Mesodermal cell (in vitro differentiated cells): ENCODE measurements at regions not wholly inside any gene's neighbourhood (a gene's known extent, or its start where the extent isn't known, plus 50 kb on each side); places are given as distances from the start of the nearest gene placed in this dataset.

Experiments used
- H3K27ac ChIP-seq: 2 replicates; pipeline ENCODE4 v1.7.0; 2013; ENCODE audit warnings: mild to moderate bottlenecking, low read depth, low read length, moderate library complexity; ENCODE audit not compliant: severe bottlenecking
- H3K36me3 ChIP-seq: 2 replicates; pipeline ENCODE4 v1.7.1; 2013; ENCODE audit warnings: mild to moderate bottlenecking, low read length, moderate library complexity; ENCODE audit not compliant: control insufficient read depth, insufficient read depth
- H3K4me1 ChIP-seq: one replicate; pipeline ENCODE4 v1.7.1; 2013; ENCODE audit warnings: mild to moderate bottlenecking, low read length; ENCODE audit not compliant: insufficient read depth, control insufficient read depth, poor library complexity, severe bottlenecking
- H3K4me3 ChIP-seq: 2 replicates; pipeline ENCODE4 v1.7.0; 2013; ENCODE audit warnings: low read length, control low read depth, mild to moderate bottlenecking; ENCODE audit not compliant: insufficient read depth, poor library complexity, severe bottlenecking; ENCODE audit errors: extremely low read depth
- H3K9me3 ChIP-seq: 2 replicates; pipeline ENCODE4 v1.7.1; 2013; ENCODE audit warnings: mild to moderate bottlenecking, low read length, moderate library complexity; ENCODE audit not compliant: control insufficient read depth
- WGBS, 2 experiments: methylation state at CpG; one replicate each; pipeline ENCODE4 v1.1.5; 2013; ENCODE audit warnings: missing lambda C conversion rate in 2 of 2; ENCODE audit not compliant: insufficient coverage in 2 of 2; 5-methylcytosine and 5-hydroxymethylcytosine counted together

DNA sequence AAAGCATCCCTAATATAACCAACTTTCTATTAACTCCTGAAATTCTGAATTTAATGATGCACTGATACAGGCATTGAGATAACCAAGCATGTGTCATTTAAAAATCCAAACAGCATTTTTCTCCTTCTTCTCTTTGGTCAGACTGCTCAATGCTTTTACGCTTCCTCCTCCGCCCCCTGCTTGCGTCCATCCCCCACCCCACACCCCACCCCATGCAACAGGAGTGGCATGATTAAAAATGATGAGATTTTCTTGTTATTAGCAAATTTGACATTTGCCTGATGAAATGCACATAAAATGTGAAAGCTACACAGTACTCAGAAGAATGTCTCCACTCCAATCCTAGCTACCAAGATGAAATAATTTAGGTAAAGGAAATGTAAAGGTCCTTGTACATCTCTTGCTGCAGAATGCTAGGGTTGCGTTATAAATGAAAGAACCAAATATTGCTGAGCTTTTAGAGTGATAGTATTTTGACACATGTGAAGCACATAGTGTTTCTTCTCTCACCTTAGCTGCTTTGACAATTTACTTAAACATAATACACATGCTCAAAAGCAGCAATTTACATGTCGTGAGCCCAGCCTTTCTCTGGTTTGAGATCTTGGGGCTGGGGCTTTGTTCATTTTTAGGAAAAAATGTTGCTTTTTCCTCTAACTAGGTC lies 263.8 kb downstream of the MEIS1 start:
- H3K4me1 ChIP-seq: no peaks in the 10 kb centered on the region
- H3K9me3 ChIP-seq: no peaks in the 10 kb centered on the region
- no CpG with 5 or more reads among the region's 5 CpGs for WGBS, 2 experiments
- H3K4me3 ChIP-seq: no peak overlapping the region
- peak overlapping the region; percentile 20 for H3K27ac ChIP-seq
- H3K36me3 ChIP-seq: no peaks in the 10 kb centered on the region

DNA sequence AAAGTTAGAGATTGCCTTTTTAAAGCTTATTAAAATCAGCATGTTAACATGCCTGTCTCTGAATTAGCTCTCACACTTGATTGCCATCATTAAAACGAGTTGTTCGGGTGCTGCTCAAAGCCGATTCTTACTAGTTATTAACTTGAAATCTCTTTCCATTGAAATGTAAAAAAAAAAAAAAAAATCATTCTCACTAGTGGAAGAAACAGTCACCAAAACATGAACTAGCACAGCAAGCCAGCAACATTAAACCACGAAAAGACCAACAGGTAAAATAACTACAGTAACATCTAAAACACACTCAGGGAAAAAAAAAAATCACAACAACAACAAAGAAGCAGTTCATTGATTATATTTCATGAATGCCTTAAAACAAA lies 264.5 kb downstream of the MEIS1 start:
- Histone ChIP-seq H3K27ac (peak overlapping the region; percentile 48), H3K36me3 (no peaks in the 10 kb centered on the region), H3K9me3 (no peaks in the 10 kb centered on the region), H3K4me3 (no peak overlapping the region), H3K4me1 (no peaks in the 10 kb centered on the region)
- no CpG with 5 or more reads among the region's 4 CpGs for WGBS, 2 experiments

DNA sequence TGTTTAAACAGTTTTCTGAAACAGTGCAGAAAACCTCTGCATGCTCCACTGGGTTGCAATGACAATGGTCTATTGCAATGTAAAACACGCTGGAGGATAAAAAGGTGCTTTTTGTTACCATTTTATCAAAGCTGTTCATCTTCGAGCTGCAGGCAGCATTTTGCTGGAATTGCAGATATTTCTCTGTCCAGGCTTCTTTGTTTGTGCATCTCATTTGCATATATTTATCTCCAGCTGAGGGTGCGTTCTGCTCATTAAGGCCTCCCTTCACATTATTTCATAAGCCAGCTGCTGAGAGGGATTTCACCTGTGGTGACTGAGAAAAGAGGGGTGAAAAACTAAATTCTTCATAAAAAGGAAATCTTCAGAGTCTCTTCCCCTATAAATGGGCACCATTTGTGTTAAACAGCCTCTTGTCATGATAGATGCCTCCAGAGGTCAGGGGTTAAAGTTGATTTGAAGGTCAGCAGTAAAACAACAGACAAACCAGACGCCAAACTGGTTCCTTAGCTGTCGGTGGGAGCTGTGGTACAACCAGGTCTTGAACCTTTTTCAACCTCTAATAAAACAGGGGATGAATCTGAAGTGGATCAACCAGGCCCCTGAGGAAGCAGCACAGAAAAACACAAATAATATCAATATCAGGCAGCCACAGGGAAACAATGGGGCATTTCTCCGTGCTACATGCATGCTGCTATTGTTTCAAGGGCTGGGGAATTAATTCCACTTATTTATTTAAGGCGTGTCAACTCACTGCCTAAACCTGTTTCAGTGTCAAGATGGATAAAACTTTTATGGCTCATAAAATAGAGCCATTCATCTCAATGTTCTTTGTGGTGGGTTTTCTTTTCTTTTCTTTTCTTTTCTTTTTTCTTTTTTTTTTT lies 265.1 kb downstream of the MEIS1 start:
- H3K4me3 ChIP-seq: no peak overlapping the region
- no peaks in the 10 kb centered on the region for H3K4me1 ChIP-seq
- WGBS, 2 experiments: 33 to 39% methylated on average over 4 of the region's 7 CpGs
- peak overlapping the region; percentile 48 for H3K27ac ChIP-seq
- no peaks in the 10 kb centered on the region for H3K36me3 ChIP-seq
- H3K9me3 ChIP-seq: no peaks in the 10 kb centered on the region

DNA sequence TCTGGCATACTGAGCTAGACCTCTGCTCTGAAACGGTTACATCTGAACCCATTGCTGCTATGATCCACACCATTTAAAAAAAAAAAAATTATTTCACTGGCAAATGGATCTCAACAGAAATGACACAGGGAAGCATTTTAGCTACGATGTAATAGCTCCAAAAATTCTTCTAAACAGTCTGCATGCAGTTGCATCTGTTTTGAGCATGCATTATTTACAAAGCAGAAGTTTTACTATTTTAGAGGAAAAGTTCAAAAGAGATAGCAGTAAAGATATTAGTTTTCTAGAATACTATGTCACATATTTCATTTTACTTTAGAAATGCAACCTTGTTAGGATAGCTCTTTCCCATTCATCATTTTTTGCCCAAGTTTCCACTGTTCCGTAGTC lies 265.7 kb downstream of the MEIS1 start:
- H3K4me1 ChIP-seq: no peaks in the 10 kb centered on the region
- H3K36me3 ChIP-seq: no peaks in the 10 kb centered on the region
- H3K9me3 ChIP-seq: no peaks in the 10 kb centered on the region
- no peak overlapping the region for H3K4me3 ChIP-seq
- H3K27ac ChIP-seq: peak overlapping the region; percentile 48
- 75 to 83% methylated on average over 1 of the region's 3 CpGs for WGBS, 2 experiments

DNA sequence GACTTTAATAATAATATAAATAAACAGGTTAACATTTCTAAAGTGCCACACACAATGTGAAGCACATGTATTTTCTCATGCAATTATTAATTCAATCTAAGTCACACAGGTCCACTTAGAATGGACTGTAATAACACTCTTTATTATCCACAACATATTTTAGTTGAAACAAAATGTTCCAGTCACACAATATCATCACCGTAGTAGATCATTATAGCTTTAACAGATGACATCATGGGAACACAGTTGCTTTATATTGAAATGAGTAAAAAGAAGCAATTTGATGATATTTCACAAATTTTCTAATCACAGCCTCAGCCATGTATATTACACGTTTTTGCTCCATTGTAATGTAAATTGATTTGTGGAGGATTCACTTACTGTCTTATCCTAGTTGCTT lies 266.3 kb downstream of the MEIS1 start:
- Histone ChIP-seq H3K4me1 (no peaks in the 10 kb centered on the region), H3K4me3 (no peak overlapping the region), H3K36me3 (no peaks in the 10 kb centered on the region), H3K9me3 (no peaks in the 10 kb centered on the region), H3K27ac (no peak overlapping the region)
- 100% methylated on average over 1 of the region's 2 CpGs; no CpG with 5 or more reads in 1 of the 2 experiments for WGBS, 2 experiments

DNA sequence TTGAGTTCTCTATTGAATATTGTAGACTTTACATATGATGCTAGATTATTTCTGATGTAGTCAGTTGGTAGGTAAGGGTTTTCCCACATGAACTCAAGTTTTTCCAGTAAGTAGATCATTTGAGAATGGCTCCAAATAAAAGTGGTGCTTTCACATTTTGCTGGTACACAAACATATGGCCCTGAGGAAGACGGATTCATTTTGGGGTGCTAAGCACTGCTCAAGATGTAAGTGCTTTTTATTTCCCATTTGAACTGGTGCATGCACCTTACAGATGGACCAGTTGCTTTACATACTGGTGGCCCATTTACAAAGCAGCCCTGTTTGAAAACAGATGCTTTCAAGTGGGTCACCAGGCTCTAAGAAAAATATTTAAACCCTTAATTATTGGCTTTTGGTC lies 266.7 kb downstream of the MEIS1 start:
- Histone ChIP-seq H3K4me3 (no peak overlapping the region), H3K9me3 (no peaks in the 10 kb centered on the region), H3K4me1 (no peaks in the 10 kb centered on the region), H3K27ac (no peak overlapping the region), H3K36me3 (no peaks in the 10 kb centered on the region)
- WGBS, 2 experiments: 78 to 100% methylated on average over 1 of the region's 1 CpG

DNA sequence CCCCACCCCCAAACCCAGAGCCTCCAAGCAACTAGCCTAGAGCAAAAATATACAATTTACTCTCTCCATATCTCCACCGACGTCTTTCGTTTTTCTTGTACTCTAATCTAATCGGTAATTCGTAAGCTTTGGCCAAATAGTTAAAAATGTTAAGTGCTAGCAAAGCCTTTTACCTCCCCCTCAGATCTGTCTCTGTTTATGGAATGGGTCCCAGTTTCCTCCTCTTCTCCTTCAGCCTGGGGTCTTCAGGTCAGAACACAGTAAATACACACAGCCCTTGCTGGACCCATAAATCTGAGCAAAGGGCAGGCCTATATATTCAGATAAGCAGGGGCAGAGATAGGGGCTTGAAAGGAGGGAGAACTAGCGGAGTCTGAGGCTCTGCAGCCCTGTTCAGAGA lies 267.4 kb downstream of the MEIS1 start:
- Histone ChIP-seq H3K4me3 (no peak overlapping the region), H3K36me3 (no peaks in the 10 kb centered on the region), H3K9me3 (no peaks in the 10 kb centered on the region), H3K27ac (no peak overlapping the region), H3K4me1 (no peaks in the 10 kb centered on the region)
- 93 to 94% methylated on average over 3 to 6 of the region's 6 CpGs for WGBS, 2 experiments

DNA sequence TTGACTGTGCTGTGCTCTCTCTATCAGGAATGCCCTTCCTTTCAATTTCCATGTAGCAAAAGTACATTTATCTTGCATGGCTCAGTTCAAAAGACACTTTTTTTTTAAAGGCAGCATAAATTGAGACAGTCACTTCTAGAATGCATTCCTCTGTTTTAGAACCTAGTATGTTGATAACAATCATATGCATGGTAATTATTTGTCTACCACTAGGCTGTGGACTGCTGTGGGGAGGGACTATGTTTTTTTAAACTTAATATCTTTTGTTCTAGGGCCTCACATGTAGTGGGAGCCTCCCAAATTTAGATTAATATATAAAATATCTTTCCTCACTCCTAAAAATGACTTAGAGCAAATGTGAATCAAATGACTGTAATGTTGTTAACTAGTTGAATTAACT lies 269.9 kb downstream of the MEIS1 start:
- H3K9me3 ChIP-seq: no peaks in the 10 kb centered on the region
- no peak overlapping the region for H3K4me3 ChIP-seq
- no peaks in the 10 kb centered on the region for H3K36me3 ChIP-seq
- H3K4me1 ChIP-seq: no peaks in the 10 kb centered on the region
- no peak overlapping the region for H3K27ac ChIP-seq

DNA sequence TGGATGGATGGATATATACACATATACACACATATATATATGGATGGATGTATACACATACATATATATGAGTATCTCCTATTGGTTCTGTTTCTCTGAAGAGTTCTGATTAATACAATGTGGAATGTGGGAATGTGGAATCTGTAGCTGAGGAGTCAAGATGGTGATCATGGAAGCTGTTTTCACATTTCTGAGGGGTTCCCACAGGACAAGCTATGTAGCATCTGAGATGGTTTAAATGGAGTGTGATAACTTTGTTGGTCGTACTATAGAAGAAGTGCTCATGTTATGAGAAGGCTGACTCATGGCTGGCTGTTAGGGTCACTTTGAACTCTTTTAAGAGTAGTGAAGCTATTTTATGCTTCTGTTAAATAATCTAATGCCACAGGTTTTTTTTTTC lies 279.7 kb downstream of the MEIS1 start:
- Histone ChIP-seq H3K4me3 (no peak overlapping the region), H3K4me1 (no peaks in the 10 kb centered on the region), H3K36me3 (no peaks in the 10 kb centered on the region), H3K9me3 (no peaks in the 10 kb centered on the region), H3K27ac (no peak overlapping the region)
- WGBS, 2 experiments: 71 to 100% methylated on average over 1 of the region's 1 CpG

DNA sequence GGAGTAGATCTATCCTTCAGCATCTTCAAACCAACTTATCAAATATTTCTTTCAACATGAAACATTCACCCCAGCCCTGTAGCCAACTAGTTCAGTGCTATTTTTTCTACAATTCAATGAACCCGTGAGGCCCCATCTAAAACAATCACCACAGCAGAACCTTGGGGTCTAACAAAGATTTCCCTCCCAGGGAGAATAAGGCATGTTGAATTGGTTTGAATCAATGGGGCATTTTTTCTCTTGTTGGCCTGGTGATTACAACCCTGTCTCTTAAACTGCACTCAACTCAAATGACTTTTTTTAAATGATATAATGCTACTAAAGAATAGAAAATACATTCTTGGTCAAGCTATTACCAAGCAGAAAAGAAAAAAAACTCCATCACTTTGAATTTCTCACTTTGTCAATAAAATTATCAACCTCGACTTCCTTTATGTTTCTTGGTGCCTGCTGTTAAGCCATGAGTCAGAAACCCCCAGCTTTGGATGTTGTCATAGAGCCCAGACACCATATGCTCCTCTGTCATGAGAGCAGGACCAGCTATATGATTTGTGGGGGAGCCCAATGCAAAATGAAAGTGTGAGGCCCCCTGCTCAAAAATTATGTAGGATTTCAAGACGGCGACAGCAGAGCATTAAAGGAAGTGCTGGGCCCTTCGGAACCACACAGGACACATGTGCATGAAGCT lies 282.4 kb downstream of the MEIS1 start:
- Histone ChIP-seq H3K4me1 (no peaks in the 10 kb centered on the region), H3K4me3 (no peak overlapping the region), H3K27ac (no peak overlapping the region), H3K36me3 (no peaks in the 10 kb centered on the region), H3K9me3 (no peaks in the 10 kb centered on the region)
- WGBS, 2 experiments: 86% methylated on average over 3 to 4 of the region's 5 CpGs

DNA sequence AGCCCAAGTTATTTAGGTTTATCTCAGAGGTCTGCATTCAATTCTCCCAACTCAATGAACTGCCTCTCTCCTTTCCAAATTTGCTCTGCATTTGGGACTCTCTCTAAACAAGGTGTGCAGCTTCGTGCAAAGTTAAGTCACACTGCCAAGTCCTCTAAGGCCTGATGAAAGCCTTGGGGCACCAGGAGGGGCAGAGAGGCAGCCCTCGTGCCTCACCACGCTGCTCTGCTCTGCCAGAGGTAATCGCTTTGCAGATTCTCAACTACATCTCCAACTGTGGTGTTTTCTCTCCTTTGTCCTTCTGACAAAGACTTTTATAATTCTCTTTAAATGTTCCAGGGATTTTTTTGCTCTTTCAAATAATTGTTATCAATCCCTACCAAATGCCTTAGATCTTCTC lies 283.0 kb downstream of the MEIS1 start:
- H3K9me3 ChIP-seq: no peaks in the 10 kb centered on the region
- 66 to 68% methylated on average over 3 to 4 of the region's 4 CpGs for WGBS, 2 experiments
- H3K36me3 ChIP-seq: no peaks in the 10 kb centered on the region
- H3K4me1 ChIP-seq: no peaks in the 10 kb centered on the region
- H3K27ac ChIP-seq: no peak overlapping the region
- H3K4me3 ChIP-seq: no peak overlapping the region
